ENCODE measurements at regions not wholly inside any gene's neighbourhood (a gene's known extent, or its start where the extent isn't known, plus 50 kb on each side); places are given as distances from the start of the nearest gene placed in this dataset.

- H3K4me1 Mint-ChIP-seq, result no peaks in the 10 kb centered on the region
Measured at GRCh38 chr1:227399152-227399730, 80.9 kb upstream of the CDC42BPA start.

GRCh38 chr1:227397354-227397978, 79.2 kb upstream of the CDC42BPA start:
- CTCF ChIA-PET, result no interaction called here

More at GRCh38 chr1:227399152-227399730, 80.9 kb upstream of the CDC42BPA start:
- H3K4me3 Mint-ChIP-seq, result no peak overlapping the region
- Histone ChIP-seq H3K9me3 (ENCODE audit: low read length) (no peaks in the 10 kb centered on the region), H3K36me3 (ENCODE audit: insufficient read depth, low read length) (no peaks in the 10 kb centered on the region), H3K27me3 (ENCODE audit: insufficient read depth, low read length, poor library complexity, severe bottlenecking) (no peaks in the 10 kb centered on the region), H3K4me1 (ENCODE audit: insufficient read depth, low read length) (no peaks in the 10 kb centered on the region), H3K4me3 (ENCODE audit: low read length) (no peak overlapping the region), H3K27ac (ENCODE audit: low read depth, low read length) (no peak overlapping the region)
- CTCF ChIA-PET, result no interaction called here
- POLR2A ChIA-PET, result no interaction called here
- H3K27ac Mint-ChIP-seq, result peak overlapping the region in 1 of 8 donors; percentile 23
- H3K36me3 Mint-ChIP-seq, result no peaks in the 10 kb centered on the region
- DNase-seq, result no peak
- H3K9me3 Mint-ChIP-seq, result peaks cover 0 to 4% (median 0%) of the 10 kb centered on the region in 5 donors
- H3K27me3 Mint-ChIP-seq, result peaks cover 15 to 39% of the 10 kb centered on the region in 2 donors

GRCh38 chr1:227396539-227397353, 78.5 kb upstream of the CDC42BPA start:
- no peaks in the 10 kb centered on the region for H3K27me3 ChIP-seq (ENCODE audit: insufficient read depth, low read length, poor library complexity, severe bottlenecking)
- Mint-ChIP-seq H3K4me1 (no peaks in the 10 kb centered on the region), H3K4me3 (no peak overlapping the region), H3K27ac (peak overlapping the region in 1 of 8 donors; percentile 37), H3K9me3 (no peaks in the 10 kb centered on the region), H3K27me3 (peaks cover 11 to 29% of the 10 kb centered on the region in 2 donors), H3K36me3 (no peaks in the 10 kb centered on the region)
- ChIA-PET CTCF (no interaction called here), POLR2A (no interaction called here)
- H3K4me1 ChIP-seq (ENCODE audit: insufficient read depth, low read length), result no peaks in the 10 kb centered on the region
- no peaks in the 10 kb centered on the region for H3K9me3 ChIP-seq (ENCODE audit: low read length)
- H3K27ac ChIP-seq (ENCODE audit: low read depth, low read length), result peak overlapping the region; percentile 70
- no peak for DNase-seq
- no peak overlapping the region for H3K4me3 ChIP-seq (ENCODE audit: low read length)
- no peaks in the 10 kb centered on the region for H3K36me3 ChIP-seq (ENCODE audit: insufficient read depth, low read length)

More at GRCh38 chr1:227397354-227397978, 79.2 kb upstream of the CDC42BPA start:
- Mint-ChIP-seq H3K9me3 (no peaks in the 10 kb centered on the region), H3K27me3 (peaks cover 15 to 32% of the 10 kb centered on the region in 2 donors), H3K36me3 (no peaks in the 10 kb centered on the region), H3K27ac (no peak overlapping the region), H3K4me1 (no peaks in the 10 kb centered on the region), H3K4me3 (no peak overlapping the region)
- Histone ChIP-seq H3K27me3 (ENCODE audit: insufficient read depth, low read length, poor library complexity, severe bottlenecking) (no peaks in the 10 kb centered on the region), H3K4me3 (ENCODE audit: low read length) (no peak overlapping the region), H3K9me3 (ENCODE audit: low read length) (no peaks in the 10 kb centered on the region), H3K36me3 (ENCODE audit: insufficient read depth, low read length) (no peaks in the 10 kb centered on the region), H3K27ac (ENCODE audit: low read depth, low read length) (peak overlapping the region; percentile 70), H3K4me1 (ENCODE audit: insufficient read depth, low read length) (no peaks in the 10 kb centered on the region)
- POLR2A ChIA-PET, result no interaction called here
- no peak for DNase-seq

- Histone ChIP-seq H3K4me1 (ENCODE audit: insufficient read depth, low read length) (no peaks in the 10 kb centered on the region), H3K36me3 (ENCODE audit: insufficient read depth, low read length) (no peaks in the 10 kb centered on the region), H3K27ac (ENCODE audit: low read depth, low read length) (peak overlapping the region; percentile 70), H3K4me3 (ENCODE audit: low read length) (no peak overlapping the region), H3K9me3 (ENCODE audit: low read length) (no peaks in the 10 kb centered on the region), H3K27me3 (ENCODE audit: insufficient read depth, low read length, poor library complexity, severe bottlenecking) (no peaks in the 10 kb centered on the region)
- H3K9me3 Mint-ChIP-seq, result no peaks in the 10 kb centered on the region
- POLR2A ChIA-PET, result no interaction called here
- H3K27me3 Mint-ChIP-seq, result peaks cover 7 to 19% of the 10 kb centered on the region in 2 donors
- CTCF ChIA-PET, result no interaction called here
- no peak overlapping the region for H3K4me3 Mint-ChIP-seq
- H3K4me1 Mint-ChIP-seq, result no peaks in the 10 kb centered on the region
- no peak overlapping the region for H3K27ac Mint-ChIP-seq
- no peak for DNase-seq
- no peaks in the 10 kb centered on the region for H3K36me3 Mint-ChIP-seq
Measured at GRCh38 chr1:227395426-227396028, 77.2 kb upstream of the CDC42BPA start.

GRCh38 chr1:227392984-227393764, 74.9 kb upstream of the CDC42BPA start:
- no peak overlapping the region for H3K27ac ChIP-seq (ENCODE audit: low read depth, low read length)
- CTCF ChIA-PET, result interaction anchor here (1.2 kb wide), 1 partner anchor 20 kb away, joined by 3 read pairs; no protein-coding TSS in a partner anchor
- no peaks in the 10 kb centered on the region for H3K27me3 ChIP-seq (ENCODE audit: insufficient read depth, low read length, poor library complexity, severe bottlenecking)
- no peaks in the 10 kb centered on the region for H3K9me3 ChIP-seq (ENCODE audit: low read length)
- H3K27ac Mint-ChIP-seq, result no peak overlapping the region
- POLR2A ChIA-PET, result no interaction called here
- no peaks in the 10 kb centered on the region for H3K4me1 Mint-ChIP-seq
- H3K4me1 ChIP-seq (ENCODE audit: insufficient read depth, low read length), result no peaks in the 10 kb centered on the region
- no peaks in the 10 kb centered on the region for H3K36me3 ChIP-seq (ENCODE audit: insufficient read depth, low read length)
- DNase-seq, result no peak
- H3K36me3 Mint-ChIP-seq, result no peaks in the 10 kb centered on the region
- no peak overlapping the region for H3K4me3 ChIP-seq (ENCODE audit: low read length)
- peaks cover 6 to 7% of the 10 kb centered on the region in 2 donors for H3K27me3 Mint-ChIP-seq
- H3K9me3 Mint-ChIP-seq, result no peaks in the 10 kb centered on the region
- H3K4me3 Mint-ChIP-seq, result no peak overlapping the region

- no peak for DNase-seq
- H3K27ac Mint-ChIP-seq, result no peak overlapping the region
- POLR2A ChIA-PET, result no interaction called here
- no peaks in the 10 kb centered on the region for H3K4me1 ChIP-seq (ENCODE audit: insufficient read depth, low read length)
- no peak overlapping the region for H3K27ac ChIP-seq (ENCODE audit: low read depth, low read length)
- no peaks in the 10 kb centered on the region for H3K36me3 ChIP-seq (ENCODE audit: insufficient read depth, low read length)
- H3K4me1 Mint-ChIP-seq, result no peaks in the 10 kb centered on the region
- H3K4me3 Mint-ChIP-seq, result no peak overlapping the region
- no peaks in the 10 kb centered on the region for H3K9me3 ChIP-seq (ENCODE audit: low read length)
- peaks cover 5 to 7% of the 10 kb centered on the region in 2 donors for H3K27me3 Mint-ChIP-seq
- no peaks in the 10 kb centered on the region for H3K36me3 Mint-ChIP-seq
- no peaks in the 10 kb centered on the region for H3K9me3 Mint-ChIP-seq
- no peak overlapping the region for H3K4me3 ChIP-seq (ENCODE audit: low read length)
- CTCF ChIA-PET, result no interaction called here
- H3K27me3 ChIP-seq (ENCODE audit: insufficient read depth, low read length, poor library complexity, severe bottlenecking), result no peaks in the 10 kb centered on the region
Measured at GRCh38 chr1:227391879-227392278, 73.6 kb upstream of the CDC42BPA start.

- Mint-ChIP-seq H3K9me3 (no peaks in the 10 kb centered on the region), H3K27ac (no peak overlapping the region), H3K4me1 (no peaks in the 10 kb centered on the region), H3K36me3 (no peaks in the 10 kb centered on the region), H3K27me3 (peaks cover 5 to 7% of the 10 kb centered on the region in 2 donors), H3K4me3 (no peak overlapping the region)
- POLR2A ChIA-PET, result no interaction called here
- H3K4me1 ChIP-seq (ENCODE audit: insufficient read depth, low read length), result no peaks in the 10 kb centered on the region
- H3K9me3 ChIP-seq (ENCODE audit: low read length), result no peaks in the 10 kb centered on the region
- no peak overlapping the region for H3K4me3 ChIP-seq (ENCODE audit: low read length)
- H3K27me3 ChIP-seq (ENCODE audit: insufficient read depth, low read length, poor library complexity, severe bottlenecking), result no peaks in the 10 kb centered on the region
- H3K36me3 ChIP-seq (ENCODE audit: insufficient read depth, low read length), result no peaks in the 10 kb centered on the region
- DNase-seq, result no peak
- CTCF ChIA-PET, result no interaction called here
- H3K27ac ChIP-seq (ENCODE audit: low read depth, low read length), result no peak overlapping the region
Measured at GRCh38 chr1:227391211-227391610, 72.9 kb upstream of the CDC42BPA start.

Measured in CD8-positive, alpha-beta memory T cell (primary cell).